ENCODE measurements at regions not wholly inside any gene's neighbourhood (a gene's known extent, or its start where the extent isn't known, plus 50 kb on each side); places are given as distances from the start of the nearest gene placed in this dataset.

DNA sequence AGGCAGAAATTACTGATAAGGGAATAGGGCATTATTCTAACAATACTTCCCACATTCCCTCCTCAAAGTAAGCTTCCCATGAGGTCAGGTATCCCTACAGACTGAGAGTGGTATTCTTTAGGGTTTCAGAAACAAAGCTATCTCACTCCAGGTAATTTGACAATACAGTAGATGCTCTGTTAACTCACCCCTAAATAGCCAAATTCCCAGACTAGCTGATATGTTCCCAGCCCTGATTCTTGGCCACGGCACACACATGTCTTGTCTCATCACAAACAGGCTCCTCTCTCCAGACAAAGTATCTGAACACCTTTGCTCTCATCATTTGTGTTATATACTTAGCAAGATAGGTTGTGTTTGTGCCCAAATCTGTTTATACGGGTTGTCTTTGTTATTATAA lies 139.9 kb downstream of the ZNF608 start:
- no peak overlapping the region for H3K4me3 ChIP-seq (replicated peaks in 1 of 3; ENCODE audit: insufficient read depth in 1 of 3, low read depth in 2 of 3, low read length in 3 of 3)
- H3K27ac ChIP-seq (ENCODE audit: extremely low read length, insufficient read depth, low read length) = no peak overlapping the region
- TF ChIP-seq ZNF552 (CRISPR knock-in tag; IDR thresholded peaks at IDR 0.05; ENCODE audit: borderline replicate concordance) (no peak), USF2 (IDR thresholded peaks at IDR 0.05; ENCODE audit: low read depth, low read length) (no peak), USF2 (CRISPR knock-in tag; IDR thresholded peaks at IDR 0.05; ENCODE audit: borderline replicate concordance) (no peak), EED (CRISPR knock-in tag; IDR thresholded peaks at IDR 0.05) (no peak), ZNF331 (CRISPR knock-in tag; IDR thresholded peaks at IDR 0.05) (no peak), JDP2 (CRISPR knock-in tag; IDR thresholded peaks at IDR 0.05; ENCODE audit: borderline replicate concordance) (no peak)
- H3K27me3 ChIP-seq (ENCODE audit: control insufficient read depth in 1 of 2, insufficient read depth in 2 of 2, low read length in 2 of 2) = no peaks in the 10 kb centered on the region
- FAIRE-seq (no peak), ATAC-seq (no peak), DNase-seq (ENCODE audit: low spot score) (no peak)
- no peaks in the 10 kb centered on the region for H3K9me3 ChIP-seq (ENCODE audit: low read length)
- 97% methylated on average over 2 of the region's 2 CpGs for WGBS (ENCODE audit: low lambda C conversion rate)
- CTCF ChIA-PET (ENCODE audit: low intra/inter-chr PET ratio, low total read pairs) = no interaction called here
- intact Hi-C loops (cut with micrococcal nuclease; ENCODE audit: unreplicated experiment) = no loop called here
- no TSS peak for BruUV-seq (replicated peaks)
- H3K4me1 ChIP-seq (ENCODE audit: insufficient read depth, low read length) = peaks cover 27% of the 10 kb centered on the region
- no peaks in the 10 kb centered on the region for H4K20me1 ChIP-seq (ENCODE audit: insufficient read depth, low read length)
- no peaks in the 10 kb centered on the region for H3K79me2 ChIP-seq (ENCODE audit: insufficient read depth, low read length)
- in situ Hi-C loops (cut with HindIII; ENCODE audit: extremely low pct_ligation_motif_present, low pct_unique_long_range_greater_than_20kb) = no loop called here
- H3K36me3 ChIP-seq (replicated peaks in 1 of 2; ENCODE audit: control insufficient read depth in 1 of 2, insufficient read depth in 2 of 2, low read length in 2 of 2) = no peaks in the 10 kb centered on the region
- POLR2A ChIA-PET = no interaction called here
- H3K9ac ChIP-seq (ENCODE audit: insufficient read depth, low read depth, low read length) = no peak overlapping the region
- H3K4me2 ChIP-seq (ENCODE audit: low read depth, low read length) = no peak overlapping the region
- H2AFZ ChIP-seq (ENCODE audit: low read length) = no peak overlapping the region

DNA sequence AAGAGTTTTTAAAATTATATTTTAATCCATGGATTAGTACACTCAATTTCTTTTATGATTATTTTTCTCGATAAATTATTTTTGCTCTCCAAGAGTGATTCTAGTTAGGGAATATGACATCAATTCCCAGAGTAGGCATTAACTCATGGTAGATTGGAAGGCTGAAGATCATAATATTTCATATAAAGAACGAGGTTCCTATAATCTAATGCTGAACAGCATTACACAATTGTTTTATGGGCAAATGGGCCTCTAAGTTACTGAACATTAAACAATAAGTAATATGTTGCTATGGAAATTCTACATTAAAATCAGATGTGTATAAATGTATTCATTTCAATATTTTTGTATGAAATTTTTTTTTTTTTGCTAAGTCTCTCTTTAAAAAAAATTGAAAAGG lies 140.3 kb downstream of the ZNF608 start:
- intact Hi-C loops (cut with micrococcal nuclease; ENCODE audit: unreplicated experiment) (no loop called here), in situ Hi-C loops (cut with HindIII; ENCODE audit: extremely low pct_ligation_motif_present, low pct_unique_long_range_greater_than_20kb) (no loop called here)
- H3K36me3 ChIP-seq (replicated peaks in 1 of 2; ENCODE audit: control insufficient read depth in 1 of 2, insufficient read depth in 2 of 2, low read length in 2 of 2) = no peaks in the 10 kb centered on the region
- peaks cover 27% of the 10 kb centered on the region for H3K4me1 ChIP-seq (ENCODE audit: insufficient read depth, low read length)
- no peaks in the 10 kb centered on the region for H3K79me2 ChIP-seq (ENCODE audit: insufficient read depth, low read length)
- ChIA-PET POLR2A (no interaction called here), CTCF (ENCODE audit: low intra/inter-chr PET ratio, low total read pairs) (no interaction called here)
- 82% methylated on average over 2 of the region's 2 CpGs for WGBS (ENCODE audit: low lambda C conversion rate)
- H4K20me1 ChIP-seq (ENCODE audit: insufficient read depth, low read length) = no peaks in the 10 kb centered on the region
- DNase-seq (ENCODE audit: low spot score) (no peak), FAIRE-seq (no peak), ATAC-seq (no peak)
- no peak overlapping the region; the same call in 1 of the 2 replicates for H3K9ac ChIP-seq (ENCODE audit: insufficient read depth, low read depth, low read length)
- no peak overlapping the region for H2AFZ ChIP-seq (ENCODE audit: low read length)
- no peak overlapping the region for H3K4me3 ChIP-seq (replicated peaks in 1 of 3; ENCODE audit: insufficient read depth in 1 of 3, low read depth in 2 of 3, low read length in 3 of 3)
- peak overlapping the region; percentile 64 for H3K4me2 ChIP-seq (ENCODE audit: low read depth, low read length)
- no peaks in the 10 kb centered on the region for H3K27me3 ChIP-seq (ENCODE audit: control insufficient read depth in 1 of 2, insufficient read depth in 2 of 2, low read length in 2 of 2)
- no peak overlapping the region for H3K27ac ChIP-seq (ENCODE audit: extremely low read length, insufficient read depth, low read length)
- no TSS peak for BruUV-seq (replicated peaks)
- H3K9me3 ChIP-seq (ENCODE audit: low read length) = no peaks in the 10 kb centered on the region
- TF ChIP-seq CEBPB (IDR thresholded peaks at IDR 0.05; ENCODE audit: borderline replicate concordance, low read depth, low read length) = peak; percentile 75
- no peak for TF ChIP-seq ZNF350 (CRISPR knock-in tag; IDR thresholded peaks at IDR 0.05; ENCODE audit: borderline replicate concordance, low read depth)
- TF ChIP-seq CHCHD3 (CRISPR knock-in tag; IDR thresholded peaks at IDR 0.05) = no peak
- no peak for TF ChIP-seq SIN3A (IDR thresholded peaks at IDR 0.05; ENCODE audit: borderline replicate concordance, low read depth, low read length)
- TF ChIP-seq CEBPG (CRISPR knock-in tag; IDR thresholded peaks at IDR 0.05) = 0 out of 2 replicates have a peak, but pooled peaks have one; percentile 16
- TF ChIP-seq, protein P1, sequence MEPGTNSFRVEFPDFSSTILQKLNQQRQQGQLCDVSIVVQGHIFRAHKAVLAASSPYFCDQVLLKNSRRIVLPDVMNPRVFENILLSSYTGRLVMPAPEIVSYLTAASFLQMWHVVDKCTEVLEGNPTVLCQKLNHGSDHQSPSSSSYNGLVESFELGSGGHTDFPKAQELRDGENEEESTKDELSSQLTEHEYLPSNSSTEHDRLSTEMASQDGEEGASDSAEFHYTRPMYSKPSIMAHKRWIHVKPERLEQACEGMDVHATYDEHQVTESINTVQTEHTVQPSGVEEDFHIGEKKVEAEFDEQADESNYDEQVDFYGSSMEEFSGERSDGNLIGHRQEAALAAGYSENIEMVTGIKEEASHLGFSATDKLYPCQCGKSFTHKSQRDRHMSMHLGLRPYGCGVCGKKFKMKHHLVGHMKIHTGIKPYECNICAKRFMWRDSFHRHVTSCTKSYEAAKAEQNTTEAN (CRISPR knock-in tag; conservative IDR thresholded peaks at IDR 0.05) = no peak
